ENCODE measurements at regions not wholly inside any gene's neighbourhood (a gene's known extent, or its start where the extent isn't known, plus 50 kb on each side); places are given as distances from the start of the nearest gene placed in this dataset.
"Not testable (repeated sequence)": the region's sequence is repeated elsewhere in the genome, so short reads cannot be mapped to it uniquely, and the experiment has no call there.

DNA sequence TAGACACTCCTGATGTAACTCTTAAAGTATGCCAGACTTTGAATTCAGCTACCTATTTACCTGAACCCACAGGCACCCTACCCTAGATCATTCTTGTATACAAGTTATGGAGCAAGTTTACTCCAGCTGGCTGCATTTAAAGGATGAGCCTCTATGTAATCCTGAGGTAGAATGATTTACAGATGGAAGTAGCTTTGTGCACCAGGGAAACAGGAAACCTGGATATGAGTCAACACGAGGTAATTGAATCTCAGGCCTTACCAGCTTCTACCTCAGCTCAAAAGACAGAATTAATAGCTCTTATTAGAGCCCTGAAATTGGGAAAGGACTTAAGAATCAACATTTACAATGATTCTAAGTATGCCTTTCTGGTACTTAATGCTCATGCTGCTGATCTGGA lies 119.8 kb downstream of the AGTR2 start:
- DNase-seq, result no peak

DNA sequence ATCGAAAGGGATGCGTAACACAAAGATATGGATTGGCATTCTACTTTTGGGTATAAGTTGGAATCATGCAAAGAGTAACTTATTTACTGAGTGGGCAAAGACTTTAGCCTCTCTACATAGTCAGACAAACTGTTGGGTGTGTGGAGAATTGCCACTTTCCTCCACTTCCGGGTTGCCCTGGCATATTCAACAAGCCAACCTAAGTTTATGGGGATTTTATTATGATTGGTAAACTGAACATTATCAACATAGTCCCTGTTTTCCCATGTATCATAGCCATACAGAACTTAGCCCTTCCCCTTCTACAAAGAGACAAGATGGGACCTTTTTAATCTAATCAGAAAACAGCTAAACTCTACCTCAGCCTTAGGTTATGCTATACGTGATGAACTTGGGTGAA lies 121.6 kb downstream of the AGTR2 start:
- no peak for DNase-seq

DNA sequence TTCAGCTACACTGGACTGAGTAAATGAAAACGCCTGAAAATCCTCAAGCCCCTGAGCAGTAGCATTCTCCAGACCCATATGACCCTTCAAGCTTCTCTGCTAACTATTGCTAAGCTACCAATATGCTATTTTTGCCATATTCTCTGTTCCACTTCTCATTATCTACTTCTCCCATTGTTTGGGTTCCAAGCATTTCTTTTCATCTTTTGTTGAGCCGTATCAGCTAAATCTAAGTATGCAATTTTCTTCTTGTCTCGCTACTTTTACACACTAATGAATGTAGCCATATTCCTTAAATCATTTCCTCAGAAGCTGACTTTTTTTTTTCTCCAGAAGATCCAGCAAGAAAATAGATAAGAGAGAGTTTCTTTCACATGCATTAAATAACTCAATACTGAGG lies 128.4 kb downstream of the AGTR2 start:
- no peak for DNase-seq

DNA sequence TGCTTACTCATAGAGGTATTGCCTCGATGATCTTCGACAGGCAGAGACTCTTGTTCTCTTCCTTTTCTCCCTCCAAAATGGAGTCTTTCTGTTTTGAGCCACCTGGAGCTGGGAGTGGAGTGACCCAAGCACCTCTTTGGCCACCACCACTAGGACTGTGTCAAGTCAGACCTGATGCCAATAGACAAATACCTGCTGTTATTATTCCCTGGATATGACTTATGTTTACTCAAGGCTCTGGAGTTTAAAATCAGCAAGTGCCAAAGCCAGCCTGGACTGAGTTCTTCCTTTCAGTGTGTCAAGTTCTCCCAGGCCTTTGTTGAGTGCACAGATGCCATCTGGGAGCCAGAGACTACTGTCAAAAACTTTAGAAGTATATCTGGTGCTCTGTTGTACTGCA lies 130.2 kb upstream of the SLC6A14 start:
- no peak for DNase-seq

DNA sequence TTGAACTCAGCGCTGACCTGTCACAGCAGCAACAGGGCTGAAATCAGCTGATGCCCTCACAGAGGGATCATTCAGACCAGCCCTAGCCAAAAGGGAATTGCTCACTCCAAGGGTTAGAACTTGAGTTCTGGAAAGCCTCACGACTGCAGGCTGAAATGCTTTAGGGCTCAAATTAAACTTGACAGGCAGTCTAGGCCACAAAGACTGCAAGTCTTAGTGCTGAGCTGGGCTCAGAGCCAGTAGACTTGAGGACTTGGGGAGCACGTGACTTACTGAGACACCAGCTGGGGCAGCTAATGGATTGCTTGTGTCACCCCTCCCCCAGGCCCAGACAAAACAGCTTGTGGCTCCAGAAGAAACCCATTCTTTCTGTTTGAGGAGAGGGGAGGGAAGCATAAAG lies 119.0 kb upstream of the SLC6A14 start:
- peak in 1 of 2 experiments; percentile 13 for DNase-seq

DNA sequence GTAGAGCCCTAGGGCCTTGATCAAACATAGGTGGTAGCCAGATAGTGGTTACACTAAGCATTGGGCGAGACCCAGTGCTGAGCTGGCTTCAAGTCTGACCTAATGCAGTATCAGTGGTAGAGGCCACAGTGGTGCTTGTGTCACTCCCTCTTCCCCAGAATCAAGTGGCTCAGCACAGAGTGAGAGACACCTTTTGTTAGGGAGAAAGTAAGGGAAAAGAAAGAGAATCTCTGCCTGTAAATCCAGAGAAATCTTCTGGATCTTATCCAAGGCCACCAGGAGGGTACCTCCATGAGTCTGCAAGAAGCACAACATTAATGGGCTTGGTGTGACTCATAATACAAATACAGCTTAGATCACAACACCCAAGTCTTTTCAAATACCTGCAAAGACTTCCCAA lies 117.7 kb upstream of the SLC6A14 start:
- DNase-seq, result no peak

DNA sequence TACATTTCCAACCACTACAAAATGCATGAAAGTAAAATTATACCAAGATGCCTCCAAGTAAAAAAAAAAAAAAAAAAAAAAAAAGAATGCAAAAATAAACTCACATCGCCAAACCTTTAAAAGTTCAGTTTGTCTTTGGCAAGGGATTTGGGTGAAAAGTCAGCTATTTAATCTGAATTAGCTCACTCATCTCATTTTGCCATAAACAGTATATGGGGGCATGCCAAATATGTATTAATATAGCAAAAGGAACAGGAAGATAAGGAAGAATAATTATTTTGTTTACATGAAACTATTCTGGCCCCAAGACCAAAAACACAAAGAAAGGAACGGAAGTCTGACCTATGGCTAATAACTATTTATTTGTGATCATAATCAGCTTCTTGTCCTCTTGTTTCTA lies 114.7 kb upstream of the SLC6A14 start:
- no peak for DNase-seq

DNA sequence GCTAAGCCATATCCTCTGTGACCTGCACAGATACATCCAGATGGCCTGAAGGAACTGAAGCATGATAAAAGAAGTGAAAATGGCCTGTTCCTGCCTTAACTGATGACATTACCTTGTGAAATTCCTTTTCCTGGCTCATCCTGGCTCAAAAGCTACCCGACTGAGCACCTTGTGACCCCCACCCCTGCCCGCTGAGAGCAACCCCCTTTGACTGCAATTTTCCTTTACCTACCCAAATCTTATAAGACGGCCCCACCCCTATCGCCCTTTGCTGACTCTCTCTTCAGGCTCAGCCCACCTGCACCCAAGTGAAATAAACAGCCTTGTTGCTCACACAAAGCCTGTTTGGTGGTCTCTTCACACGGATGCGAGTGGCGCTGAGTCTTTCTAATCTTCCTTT lies 104.4 kb upstream of the SLC6A14 start:
- DNase-seq, result not testable (repeated sequence)

DNA sequence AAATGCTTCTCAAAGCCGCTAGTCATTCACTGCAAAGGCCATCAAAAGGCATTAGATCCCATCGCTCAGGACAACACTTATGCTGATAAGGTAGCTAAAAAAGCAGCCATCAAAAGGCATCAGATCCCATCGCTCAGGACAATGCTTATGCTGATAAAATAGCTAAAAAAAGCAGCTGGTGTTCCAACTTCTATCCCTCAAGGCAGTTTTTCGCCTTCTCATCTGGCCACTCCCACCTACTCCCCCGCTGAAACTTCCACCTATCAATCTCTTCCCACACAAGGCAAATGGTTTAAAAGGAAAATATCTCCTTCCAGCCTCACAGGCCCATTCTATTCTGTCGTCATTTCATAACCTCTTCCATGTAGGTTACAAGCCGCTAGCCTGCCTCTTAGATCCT lies 101.6 kb upstream of the SLC6A14 start:
- not testable (repeated sequence) for DNase-seq

DNA sequence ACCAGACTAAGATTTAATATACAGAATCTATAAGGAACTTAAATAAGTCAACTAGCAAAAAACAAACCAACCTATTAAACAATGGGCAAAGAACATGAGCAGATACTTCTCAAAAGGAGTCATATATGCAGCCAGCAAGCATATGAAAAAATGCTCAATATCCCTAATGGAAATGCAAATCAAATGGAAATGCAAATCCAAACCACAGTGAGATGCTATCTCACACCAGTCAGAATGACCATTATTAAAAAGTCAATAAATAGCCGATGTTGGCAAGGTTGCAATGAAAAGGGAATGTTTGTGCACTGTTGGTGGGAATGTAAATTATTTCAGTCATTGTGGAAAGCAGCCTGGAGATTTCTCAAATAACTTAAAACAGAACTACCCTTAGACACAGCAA lies 97.0 kb upstream of the SLC6A14 start:
- DNase-seq, result no peak

DNA sequence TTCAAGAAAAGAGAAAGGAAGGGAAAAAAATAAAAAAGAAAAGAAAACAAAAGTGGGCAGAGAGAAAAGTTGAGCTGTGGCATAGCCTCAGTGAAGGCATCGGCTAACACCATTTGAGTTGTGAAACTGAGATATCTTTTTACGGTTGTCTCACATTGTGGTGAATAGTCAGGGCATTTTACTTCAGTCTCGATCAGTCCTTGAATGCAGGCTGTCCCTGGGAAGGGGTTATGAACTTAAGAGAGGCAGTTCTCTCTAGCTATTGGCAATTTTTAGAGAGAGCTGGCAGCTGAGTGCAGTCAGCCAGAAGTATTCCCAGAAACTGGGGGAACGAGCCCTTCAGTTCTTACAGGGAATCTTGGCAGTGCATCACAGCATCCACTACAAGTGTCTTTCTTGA lies 93.5 kb upstream of the SLC6A14 start:
- no peak for DNase-seq

DNA sequence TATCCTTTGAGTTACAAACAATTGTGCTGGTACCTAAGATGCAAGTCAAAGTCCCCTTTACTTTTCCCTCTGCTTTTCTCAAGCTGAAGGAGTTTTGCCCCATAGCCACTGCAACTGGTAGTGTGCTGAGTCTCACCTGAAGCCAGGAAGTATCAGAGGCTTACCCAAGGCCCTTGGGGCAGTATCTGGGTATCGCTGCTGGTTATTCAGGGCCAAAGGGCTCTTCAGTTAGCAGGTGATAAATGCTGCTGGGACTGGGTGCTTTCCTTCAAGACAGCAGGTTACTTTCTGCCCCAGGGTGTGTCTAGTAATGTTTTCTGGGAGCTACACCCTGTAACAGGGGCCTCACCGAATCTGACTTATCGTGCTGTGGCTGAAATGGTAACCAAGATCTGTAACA lies 90.4 kb upstream of the SLC6A14 start:
- no peak for DNase-seq

DNA sequence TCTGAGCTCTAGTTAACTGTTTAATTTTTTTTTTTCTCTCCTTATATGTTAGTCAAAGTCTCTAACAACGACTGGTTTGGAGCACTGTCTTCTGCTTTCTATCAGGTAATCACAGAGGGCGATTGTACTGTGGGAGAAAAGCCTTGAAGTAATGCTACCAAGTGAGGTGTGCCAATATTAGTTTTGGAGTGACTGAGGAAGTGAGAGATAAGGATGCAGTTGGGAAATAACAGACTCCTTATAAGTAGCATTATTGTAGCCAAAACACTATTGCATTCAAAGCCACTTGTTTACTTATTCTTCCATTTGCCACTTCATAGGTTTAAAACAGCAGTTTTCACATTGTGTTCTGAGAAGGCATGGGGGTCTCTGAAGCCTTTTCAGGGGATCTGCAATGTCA lies 79.1 kb upstream of the SLC6A14 start:
- no peak for DNase-seq

DNA sequence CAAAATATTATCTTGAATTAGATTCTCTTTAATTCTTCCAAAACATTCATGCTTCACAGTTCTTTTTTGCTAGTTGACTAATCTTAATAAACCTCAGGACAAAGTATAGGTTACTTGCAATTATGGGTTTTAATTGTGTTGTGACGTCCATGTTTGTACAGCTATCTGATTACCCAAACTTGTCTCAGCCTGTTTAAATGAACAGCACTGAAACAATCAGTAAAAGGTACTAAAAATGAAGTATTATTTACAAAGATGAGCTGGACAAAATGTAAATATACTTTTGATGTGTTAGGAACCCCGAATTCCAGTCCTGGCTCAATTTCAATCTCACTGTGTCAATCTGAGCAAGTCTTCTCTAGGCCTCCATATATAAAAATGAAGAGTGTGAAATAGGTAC lies 57.4 kb upstream of the SLC6A14 start:
- no peak for DNase-seq

DNA sequence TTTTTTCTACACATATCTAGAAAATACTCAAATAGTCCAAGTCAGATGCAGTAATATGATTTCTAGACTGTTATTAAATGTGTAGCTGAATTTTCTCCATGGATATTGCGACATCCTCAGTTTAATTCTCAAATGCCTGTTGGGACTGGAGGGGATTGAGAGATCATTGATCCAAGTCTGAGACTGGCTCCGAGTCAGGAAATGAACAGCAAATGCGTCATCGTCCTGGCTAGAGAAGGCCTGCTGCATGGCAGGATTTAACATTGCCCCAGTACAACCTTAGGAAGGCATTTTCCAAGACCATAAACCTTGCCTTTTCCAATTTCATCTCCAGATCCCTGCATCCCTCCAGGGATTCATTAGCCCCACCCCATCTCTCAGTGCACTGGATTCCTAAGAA lies 56.6 kb upstream of the SLC6A14 start:
- no peak for DNase-seq

DNA sequence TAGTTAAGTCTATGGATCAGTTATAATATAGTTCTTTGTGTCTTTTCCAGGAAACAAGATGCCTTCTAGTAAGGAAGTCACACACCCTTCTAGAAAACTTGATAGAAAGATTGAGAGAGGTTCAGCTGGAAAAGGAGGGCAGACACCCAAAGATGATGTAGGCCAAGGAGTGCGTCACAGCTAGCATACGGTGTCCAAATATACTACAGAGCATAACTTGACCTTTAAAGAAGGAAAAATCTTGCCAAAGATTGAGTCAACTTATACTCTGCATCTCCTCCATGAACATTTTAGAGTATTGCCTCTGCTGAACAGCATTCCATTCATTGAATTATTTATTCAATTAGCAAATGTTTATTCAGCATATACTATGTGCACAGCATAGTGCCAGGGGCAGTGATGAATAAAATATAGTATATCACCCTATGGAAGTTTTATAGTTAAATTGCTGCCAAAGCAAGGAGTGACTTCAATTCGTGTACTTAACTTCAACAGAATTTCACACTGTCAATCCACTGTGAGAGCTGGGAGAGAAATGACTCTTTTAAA lies 51.9 kb upstream of the SLC6A14 start:
- no peak for DNase-seq
